ENCODE measurements at regions not wholly inside any gene's neighbourhood (a gene's known extent, or its start where the extent isn't known, plus 50 kb on each side); places are given as distances from the start of the nearest gene placed in this dataset.

DNA sequence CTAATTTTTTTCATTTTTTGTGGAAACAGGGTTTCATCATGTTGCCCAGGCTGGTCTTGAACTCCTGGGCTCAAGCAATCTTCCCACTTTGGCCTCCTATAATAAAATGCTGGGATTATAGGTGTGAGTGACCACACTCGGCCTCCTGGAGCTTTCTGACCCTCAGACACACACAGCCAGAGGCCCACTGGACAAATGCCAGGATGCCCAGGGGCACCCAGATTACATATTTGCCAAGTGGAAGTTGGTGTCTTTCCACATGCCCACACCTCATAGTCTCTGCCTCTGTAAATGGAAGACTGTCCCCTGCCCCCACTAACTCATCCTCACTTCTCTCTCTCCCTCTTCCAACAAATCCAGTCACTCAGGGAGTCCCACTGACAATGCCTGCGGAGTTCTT lies 63.4 kb upstream of the LRP8 start:
- 61% methylated on average over 2 of the region's 2 CpGs for WGBS (ENCODE audit: low lambda C conversion rate)
- H3K4me2 ChIP-seq = no peak overlapping the region
- H3K36me3 ChIP-seq (replicated peaks in 1 of 2; ENCODE audit: control insufficient read depth in 1 of 2, insufficient read depth in 2 of 2, low read length in 1 of 2) = no peaks in the 10 kb centered on the region
- no peaks in the 10 kb centered on the region for H3K79me2 ChIP-seq (ENCODE audit: insufficient read depth)
- ChIA-PET POLR2A (interaction anchor here (0.6 to 0.7 kb wide), 2 partner anchors 64 to 75 kb away, joined by 3 to 4 read pairs; no protein-coding TSS in a partner anchor), CTCF (interaction anchor here (1.3 to 11.1 kb wide), 7 partner anchors 13 to 115 kb away, joined by 3 to 410 read pairs (median 17); no protein-coding TSS in a partner anchor)
- peaks cover 0 to 36% of the 10 kb centered on the region in 2 experiments; a peak in 1 of 4 replicates for H3K4me1 ChIP-seq (ENCODE audit: control insufficient read depth in 1 of 2, insufficient read depth in 2 of 2, low read depth in 1 of 2, low read length in 1 of 2)
- TF ChIP-seq MEF2A (IDR thresholded peaks at IDR 0.05; ENCODE audit: borderline replicate concordance, low read depth) = no peak
- no peak for TF ChIP-seq ELF1 (IDR thresholded peaks at IDR 0.05)
- TF ChIP-seq, protein P1, sequence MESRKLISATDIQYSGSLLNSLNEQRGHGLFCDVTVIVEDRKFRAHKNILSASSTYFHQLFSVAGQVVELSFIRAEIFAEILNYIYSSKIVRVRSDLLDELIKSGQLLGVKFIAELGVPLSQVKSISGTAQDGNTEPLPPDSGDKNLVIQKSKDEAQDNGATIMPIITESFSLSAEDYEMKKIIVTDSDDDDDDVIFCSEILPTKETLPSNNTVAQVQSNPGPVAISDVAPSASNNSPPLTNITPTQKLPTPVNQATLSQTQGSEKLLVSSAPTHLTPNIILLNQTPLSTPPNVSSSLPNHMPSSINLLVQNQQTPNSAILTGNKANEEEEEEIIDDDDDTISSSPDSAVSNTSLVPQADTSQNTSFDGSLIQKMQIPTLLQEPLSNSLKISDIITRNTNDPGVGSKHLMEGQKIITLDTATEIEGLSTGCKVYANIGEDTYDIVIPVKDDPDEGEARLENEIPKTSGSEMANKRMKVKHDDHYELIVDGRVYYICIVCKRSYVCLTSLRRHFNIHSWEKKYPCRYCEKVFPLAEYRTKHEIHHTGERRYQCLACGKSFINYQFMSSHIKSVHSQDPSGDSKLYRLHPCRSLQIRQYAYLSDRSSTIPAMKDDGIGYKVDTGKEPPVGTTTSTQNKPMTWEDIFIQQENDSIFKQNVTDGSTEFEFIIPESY (IDR thresholded peaks at IDR 0.05; ENCODE audit: borderline replicate concordance, low read depth) = no peak
- TF ChIP-seq, protein P2, sequence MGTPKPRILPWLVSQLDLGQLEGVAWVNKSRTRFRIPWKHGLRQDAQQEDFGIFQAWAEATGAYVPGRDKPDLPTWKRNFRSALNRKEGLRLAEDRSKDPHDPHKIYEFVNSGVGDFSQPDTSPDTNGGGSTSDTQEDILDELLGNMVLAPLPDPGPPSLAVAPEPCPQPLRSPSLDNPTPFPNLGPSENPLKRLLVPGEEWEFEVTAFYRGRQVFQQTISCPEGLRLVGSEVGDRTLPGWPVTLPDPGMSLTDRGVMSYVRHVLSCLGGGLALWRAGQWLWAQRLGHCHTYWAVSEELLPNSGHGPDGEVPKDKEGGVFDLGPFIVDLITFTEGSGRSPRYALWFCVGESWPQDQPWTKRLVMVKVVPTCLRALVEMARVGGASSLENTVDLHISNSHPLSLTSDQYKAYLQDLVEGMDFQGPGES (IDR thresholded peaks at IDR 0.05; ENCODE audit: low read depth, low read length) = no peak
- TF ChIP-seq SMC3 (IDR thresholded peaks at IDR 0.05; ENCODE audit: low read depth, low read length) = no peak
- TF ChIP-seq YY1 (IDR thresholded peaks at IDR 0.05; ENCODE audit: low read depth) = no peak
- TF ChIP-seq TCF12 (IDR thresholded peaks at IDR 0.05) = no peak
- TF ChIP-seq, protein P3, sequence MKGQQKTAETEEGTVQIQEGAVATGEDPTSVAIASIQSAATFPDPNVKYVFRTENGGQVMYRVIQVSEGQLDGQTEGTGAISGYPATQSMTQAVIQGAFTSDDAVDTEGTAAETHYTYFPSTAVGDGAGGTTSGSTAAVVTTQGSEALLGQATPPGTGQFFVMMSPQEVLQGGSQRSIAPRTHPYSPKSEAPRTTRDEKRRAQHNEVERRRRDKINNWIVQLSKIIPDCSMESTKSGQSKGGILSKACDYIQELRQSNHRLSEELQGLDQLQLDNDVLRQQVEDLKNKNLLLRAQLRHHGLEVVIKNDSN (IDR thresholded peaks at IDR 0.05; ENCODE audit: borderline replicate concordance, low read depth) = no peak
- no peak for TF ChIP-seq RXRA (IDR thresholded peaks at IDR 0.05; ENCODE audit: borderline replicate concordance, low read depth)
- TF ChIP-seq TEAD4 (IDR thresholded peaks at IDR 0.05; ENCODE audit: borderline replicate concordance, insufficient read depth) = no peak
- TF ChIP-seq, protein P4, sequence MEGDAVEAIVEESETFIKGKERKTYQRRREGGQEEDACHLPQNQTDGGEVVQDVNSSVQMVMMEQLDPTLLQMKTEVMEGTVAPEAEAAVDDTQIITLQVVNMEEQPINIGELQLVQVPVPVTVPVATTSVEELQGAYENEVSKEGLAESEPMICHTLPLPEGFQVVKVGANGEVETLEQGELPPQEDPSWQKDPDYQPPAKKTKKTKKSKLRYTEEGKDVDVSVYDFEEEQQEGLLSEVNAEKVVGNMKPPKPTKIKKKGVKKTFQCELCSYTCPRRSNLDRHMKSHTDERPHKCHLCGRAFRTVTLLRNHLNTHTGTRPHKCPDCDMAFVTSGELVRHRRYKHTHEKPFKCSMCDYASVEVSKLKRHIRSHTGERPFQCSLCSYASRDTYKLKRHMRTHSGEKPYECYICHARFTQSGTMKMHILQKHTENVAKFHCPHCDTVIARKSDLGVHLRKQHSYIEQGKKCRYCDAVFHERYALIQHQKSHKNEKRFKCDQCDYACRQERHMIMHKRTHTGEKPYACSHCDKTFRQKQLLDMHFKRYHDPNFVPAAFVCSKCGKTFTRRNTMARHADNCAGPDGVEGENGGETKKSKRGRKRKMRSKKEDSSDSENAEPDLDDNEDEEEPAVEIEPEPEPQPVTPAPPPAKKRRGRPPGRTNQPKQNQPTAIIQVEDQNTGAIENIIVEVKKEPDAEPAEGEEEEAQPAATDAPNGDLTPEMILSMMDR (IDR thresholded peaks at IDR 0.05) = no peak
- TF ChIP-seq, protein P5, sequence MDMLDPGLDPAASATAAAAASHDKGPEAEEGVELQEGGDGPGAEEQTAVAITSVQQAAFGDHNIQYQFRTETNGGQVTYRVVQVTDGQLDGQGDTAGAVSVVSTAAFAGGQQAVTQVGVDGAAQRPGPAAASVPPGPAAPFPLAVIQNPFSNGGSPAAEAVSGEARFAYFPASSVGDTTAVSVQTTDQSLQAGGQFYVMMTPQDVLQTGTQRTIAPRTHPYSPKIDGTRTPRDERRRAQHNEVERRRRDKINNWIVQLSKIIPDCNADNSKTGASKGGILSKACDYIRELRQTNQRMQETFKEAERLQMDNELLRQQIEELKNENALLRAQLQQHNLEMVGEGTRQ (IDR thresholded peaks at IDR 0.05; ENCODE audit: borderline replicate concordance, low read depth, low read length) = no peak
- TF ChIP-seq, protein P6, sequence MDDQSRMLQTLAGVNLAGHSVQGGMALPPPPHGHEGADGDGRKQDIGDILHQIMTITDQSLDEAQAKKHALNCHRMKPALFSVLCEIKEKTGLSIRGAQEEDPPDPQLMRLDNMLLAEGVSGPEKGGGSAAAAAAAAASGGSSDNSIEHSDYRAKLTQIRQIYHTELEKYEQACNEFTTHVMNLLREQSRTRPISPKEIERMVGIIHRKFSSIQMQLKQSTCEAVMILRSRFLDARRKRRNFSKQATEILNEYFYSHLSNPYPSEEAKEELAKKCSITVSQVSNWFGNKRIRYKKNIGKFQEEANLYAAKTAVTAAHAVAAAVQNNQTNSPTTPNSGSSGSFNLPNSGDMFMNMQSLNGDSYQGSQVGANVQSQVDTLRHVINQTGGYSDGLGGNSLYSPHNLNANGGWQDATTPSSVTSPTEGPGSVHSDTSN (IDR thresholded peaks at IDR 0.05) = no peak
- no peak for TF ChIP-seq CHD2 (IDR thresholded peaks at IDR 0.05; ENCODE audit: low read length, partially characterized antibody)
- TF ChIP-seq, protein P7, sequence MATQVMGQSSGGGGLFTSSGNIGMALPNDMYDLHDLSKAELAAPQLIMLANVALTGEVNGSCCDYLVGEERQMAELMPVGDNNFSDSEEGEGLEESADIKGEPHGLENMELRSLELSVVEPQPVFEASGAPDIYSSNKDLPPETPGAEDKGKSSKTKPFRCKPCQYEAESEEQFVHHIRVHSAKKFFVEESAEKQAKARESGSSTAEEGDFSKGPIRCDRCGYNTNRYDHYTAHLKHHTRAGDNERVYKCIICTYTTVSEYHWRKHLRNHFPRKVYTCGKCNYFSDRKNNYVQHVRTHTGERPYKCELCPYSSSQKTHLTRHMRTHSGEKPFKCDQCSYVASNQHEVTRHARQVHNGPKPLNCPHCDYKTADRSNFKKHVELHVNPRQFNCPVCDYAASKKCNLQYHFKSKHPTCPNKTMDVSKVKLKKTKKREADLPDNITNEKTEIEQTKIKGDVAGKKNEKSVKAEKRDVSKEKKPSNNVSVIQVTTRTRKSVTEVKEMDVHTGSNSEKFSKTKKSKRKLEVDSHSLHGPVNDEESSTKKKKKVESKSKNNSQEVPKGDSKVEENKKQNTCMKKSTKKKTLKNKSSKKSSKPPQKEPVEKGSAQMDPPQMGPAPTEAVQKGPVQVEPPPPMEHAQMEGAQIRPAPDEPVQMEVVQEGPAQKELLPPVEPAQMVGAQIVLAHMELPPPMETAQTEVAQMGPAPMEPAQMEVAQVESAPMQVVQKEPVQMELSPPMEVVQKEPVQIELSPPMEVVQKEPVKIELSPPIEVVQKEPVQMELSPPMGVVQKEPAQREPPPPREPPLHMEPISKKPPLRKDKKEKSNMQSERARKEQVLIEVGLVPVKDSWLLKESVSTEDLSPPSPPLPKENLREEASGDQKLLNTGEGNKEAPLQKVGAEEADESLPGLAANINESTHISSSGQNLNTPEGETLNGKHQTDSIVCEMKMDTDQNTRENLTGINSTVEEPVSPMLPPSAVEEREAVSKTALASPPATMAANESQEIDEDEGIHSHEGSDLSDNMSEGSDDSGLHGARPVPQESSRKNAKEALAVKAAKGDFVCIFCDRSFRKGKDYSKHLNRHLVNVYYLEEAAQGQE (IDR thresholded peaks at IDR 0.05; ENCODE audit: low read depth, low read length) = no peak
- no peak for DNase-seq
- H3K9me2 ChIP-seq = no peaks in the 10 kb centered on the region
- no peaks in the 10 kb centered on the region for H3F3A ChIP-seq (replicated peaks; ENCODE audit: insufficient read depth)
- H3K27ac ChIP-seq (ENCODE audit: low read depth in 2 of 2, low read length in 1 of 2) = no peak overlapping the region
- H2AFZ ChIP-seq (ENCODE audit: low read depth) = no peak overlapping the region
- H4K20me1 ChIP-seq (ENCODE audit: insufficient read depth) = no peaks in the 10 kb centered on the region
- H3K4me3 ChIP-seq (ENCODE audit: low read depth in 2 of 2, low read length in 1 of 2) = no peak overlapping the region
- peaks cover 6% of the 10 kb centered on the region; the same call in 1 of the 2 replicates for H3K27me3 ChIP-seq (ENCODE audit: insufficient read depth)
- H3K9me3 ChIP-seq = peaks cover 3% of the 10 kb centered on the region; the same call in 1 of the 2 replicates
- no peak overlapping the region for H3K9ac ChIP-seq

Data from SK-N-SH (cell line).